Astrocyte of the cerebellum (primary cell): ENCODE measurements at regions not wholly inside any gene's neighbourhood (a gene's known extent, or its start where the extent isn't known, plus 50 kb on each side); places are given as distances from the start of the nearest gene placed in this dataset.

ENCODE experiments used
- DNase-seq: peaks from one replicate; pipeline ENCODE4 v3.0.0-alpha.2; 2011; ENCODE audit warnings: low read depth
- H3K4me3 ChIP-seq: 2 replicates; pipeline ENCODE4 v1.5.1; 2011; ENCODE audit warnings: mild to moderate bottlenecking, low read depth, low read length, moderate library complexity
- in situ Hi-C: cut with HindIII; loops from 2 replicates; pipeline ENCODE4 v1.10.0; 2017; ENCODE audit warnings: low sequenced_read_pairs
- TF ChIP-seq, protein P1 (sequence below): IDR thresholded peaks from 2 replicates; pipeline ENCODE4 v1.5.1; 2012; ENCODE audit warnings: low read length, low read depth, moderate library complexity, mild to moderate bottlenecking; ENCODE audit errors: missing control alignments

DNA sequence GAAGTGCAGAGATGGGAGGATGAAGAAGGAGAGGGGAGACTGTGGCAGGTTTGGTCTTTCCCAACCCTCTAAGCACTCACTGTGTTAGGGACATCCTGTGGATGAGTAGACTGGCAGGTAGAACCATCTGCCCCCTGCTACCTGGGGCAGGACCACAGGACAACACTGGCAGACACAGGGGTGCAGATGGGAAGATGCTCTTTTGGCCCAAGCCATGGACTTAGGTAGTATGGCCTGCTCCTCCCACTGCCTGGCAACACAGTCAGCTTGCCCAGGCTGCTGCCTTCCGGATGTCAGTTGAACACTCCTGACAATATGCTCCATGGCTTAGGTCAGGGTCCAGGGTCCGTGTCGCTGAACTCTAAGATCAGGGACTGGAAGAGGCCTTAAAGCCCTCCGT is 140.7 kb upstream of the NAV2 start:
- DNase-seq = no peak
- TF ChIP-seq, protein P1, sequence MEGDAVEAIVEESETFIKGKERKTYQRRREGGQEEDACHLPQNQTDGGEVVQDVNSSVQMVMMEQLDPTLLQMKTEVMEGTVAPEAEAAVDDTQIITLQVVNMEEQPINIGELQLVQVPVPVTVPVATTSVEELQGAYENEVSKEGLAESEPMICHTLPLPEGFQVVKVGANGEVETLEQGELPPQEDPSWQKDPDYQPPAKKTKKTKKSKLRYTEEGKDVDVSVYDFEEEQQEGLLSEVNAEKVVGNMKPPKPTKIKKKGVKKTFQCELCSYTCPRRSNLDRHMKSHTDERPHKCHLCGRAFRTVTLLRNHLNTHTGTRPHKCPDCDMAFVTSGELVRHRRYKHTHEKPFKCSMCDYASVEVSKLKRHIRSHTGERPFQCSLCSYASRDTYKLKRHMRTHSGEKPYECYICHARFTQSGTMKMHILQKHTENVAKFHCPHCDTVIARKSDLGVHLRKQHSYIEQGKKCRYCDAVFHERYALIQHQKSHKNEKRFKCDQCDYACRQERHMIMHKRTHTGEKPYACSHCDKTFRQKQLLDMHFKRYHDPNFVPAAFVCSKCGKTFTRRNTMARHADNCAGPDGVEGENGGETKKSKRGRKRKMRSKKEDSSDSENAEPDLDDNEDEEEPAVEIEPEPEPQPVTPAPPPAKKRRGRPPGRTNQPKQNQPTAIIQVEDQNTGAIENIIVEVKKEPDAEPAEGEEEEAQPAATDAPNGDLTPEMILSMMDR = no peak
- H3K4me3 ChIP-seq = no peak overlapping the region
- in situ Hi-C loops = loop anchor here (25.0 kb wide), 2 partner anchors 315 to 565 kb away; no protein-coding TSS in a partner anchor

DNA sequence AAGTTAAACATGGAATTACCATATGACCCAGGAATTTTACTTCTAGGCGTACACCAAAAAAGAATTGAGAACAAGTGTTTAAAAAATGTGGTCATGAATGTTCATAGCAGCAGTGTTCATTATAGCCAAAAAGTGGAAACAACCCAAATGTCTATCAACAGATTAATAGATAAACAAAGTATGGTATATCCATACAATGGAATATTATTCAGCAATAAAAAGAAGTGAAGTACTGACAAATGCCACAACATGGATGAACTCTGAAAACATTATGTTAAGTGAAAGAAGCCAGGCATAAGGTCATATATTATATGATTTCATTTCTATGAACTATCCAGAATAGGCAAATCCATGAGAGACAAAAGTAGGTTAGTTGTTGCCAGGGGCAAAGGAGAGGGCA is 141.7 kb upstream of the NAV2 start:
- TF ChIP-seq, protein P1 = no peak
- in situ Hi-C loops = loop anchor here (25.0 kb wide), 2 partner anchors 316 to 566 kb away; no protein-coding TSS in a partner anchor
- no peak for DNase-seq
- H3K4me3 ChIP-seq = no peak overlapping the region

DNA sequence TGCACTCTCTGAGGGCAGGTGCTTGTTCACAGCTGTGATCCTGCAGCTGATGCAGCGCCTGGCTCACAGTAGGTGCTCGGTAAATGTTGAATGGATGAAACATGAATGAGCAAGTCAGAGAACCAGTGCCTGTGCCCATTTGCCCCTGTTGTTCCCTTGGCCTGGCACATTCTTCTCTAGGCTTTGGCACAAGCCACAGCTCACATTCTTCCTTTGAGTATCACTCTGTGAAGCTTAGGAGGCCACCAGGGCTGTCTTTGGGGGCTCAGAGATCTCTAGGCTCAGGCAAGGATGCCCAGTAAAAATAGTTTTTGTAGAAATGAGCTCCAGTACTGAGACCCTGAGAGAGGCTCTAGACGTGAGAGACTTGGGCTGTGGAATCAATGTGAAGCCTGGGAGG is 144.6 kb upstream of the NAV2 start:
- H3K4me3 ChIP-seq = no peak overlapping the region
- TF ChIP-seq, protein P1 = no peak
- no peak for DNase-seq
- in situ Hi-C loops = loop anchor here (10.0 to 25.0 kb wide), 3 partner anchors 157 to 569 kb away; no protein-coding TSS in a partner anchor

DNA sequence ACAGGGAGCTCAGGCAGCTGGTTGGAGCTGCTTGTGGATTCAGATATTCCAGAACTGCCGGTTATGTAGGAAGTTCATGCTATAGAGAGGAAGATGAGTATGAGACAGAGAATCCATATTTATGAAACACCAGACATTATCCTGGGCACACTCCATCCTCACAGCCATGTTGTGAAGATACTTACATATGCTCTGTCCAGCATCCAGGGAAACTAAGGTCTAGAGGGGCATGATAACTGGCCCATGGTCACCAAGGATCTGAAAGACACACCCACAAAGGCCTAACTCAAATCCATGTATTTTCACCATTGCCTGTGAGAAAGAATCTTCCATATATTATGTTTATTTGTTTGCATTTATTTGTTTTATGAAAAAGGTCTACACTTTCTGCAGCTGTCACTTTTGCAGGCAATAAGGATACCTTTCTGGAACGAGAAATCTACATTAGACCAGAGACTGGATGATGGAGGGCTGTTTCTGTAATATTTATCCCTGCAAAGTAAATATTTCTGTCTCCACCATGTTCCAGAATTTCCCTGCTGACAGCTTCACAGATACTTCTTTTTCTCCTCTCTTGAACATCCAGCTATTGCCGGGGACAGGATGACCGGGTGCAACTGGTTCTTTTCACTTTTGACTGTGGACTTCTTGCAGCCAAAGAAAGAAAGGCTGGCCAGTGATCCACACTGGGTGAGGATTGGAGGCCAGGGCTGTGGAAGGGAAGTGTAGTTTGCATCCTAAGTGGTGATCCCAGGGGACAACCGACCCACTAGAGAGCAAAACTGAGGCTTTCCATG is 145.9 kb upstream of the NAV2 start:
- H3K4me3 ChIP-seq = no peak overlapping the region
- in situ Hi-C loops = loop anchor here (10.0 to 25.0 kb wide), 3 partner anchors 158 to 571 kb away; no protein-coding TSS in a partner anchor
- no peak for DNase-seq
- TF ChIP-seq, protein P1 = no peak

DNA sequence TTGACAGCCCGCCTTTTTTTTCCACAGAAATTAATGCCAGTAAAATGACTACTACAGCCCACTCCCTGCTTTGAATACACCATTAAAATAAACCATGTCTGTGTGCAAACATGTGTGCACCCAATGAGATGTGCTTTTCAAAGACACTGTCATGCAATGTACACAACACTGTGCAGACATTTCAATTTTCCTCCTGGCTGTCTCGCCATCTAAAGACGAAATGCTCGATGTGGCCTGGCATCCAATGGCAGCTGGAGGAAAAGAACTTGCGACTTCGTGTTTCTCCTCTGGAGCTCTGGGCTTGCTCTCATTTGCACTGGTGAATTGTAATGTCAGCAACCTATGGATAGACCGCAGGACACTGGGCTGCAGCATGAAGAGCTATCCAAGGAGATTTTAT is 147.0 kb upstream of the NAV2 start:
- no peak for DNase-seq
- in situ Hi-C loops = loop anchor here (10.0 to 25.0 kb wide), 3 partner anchors 159 to 572 kb away; no protein-coding TSS in a partner anchor
- TF ChIP-seq, protein P1 = no peak
- no peak overlapping the region for H3K4me3 ChIP-seq

DNA sequence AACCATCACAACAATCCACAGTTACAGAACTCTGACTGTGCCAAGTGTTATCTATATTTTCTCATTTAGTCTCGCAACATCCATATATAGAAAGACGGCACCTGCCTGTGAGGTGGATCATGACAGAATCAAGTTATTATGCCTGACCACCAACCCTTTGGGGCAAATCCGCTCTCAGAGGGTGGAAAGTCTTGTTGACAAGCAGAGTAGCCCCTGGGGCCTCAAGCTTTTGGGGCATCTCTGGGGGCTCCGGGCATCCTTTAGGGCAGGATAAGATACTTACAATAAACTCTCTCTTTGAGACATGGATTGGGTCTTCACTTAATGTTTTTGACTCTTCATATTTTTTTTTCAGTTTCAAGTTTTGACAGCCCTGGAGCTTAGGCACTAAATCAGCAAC is 150.5 kb upstream of the NAV2 start:
- TF ChIP-seq, protein P1 = no peak
- no peak for DNase-seq
- no peak overlapping the region for H3K4me3 ChIP-seq
- in situ Hi-C loops = loop anchor here (10.0 to 25.0 kb wide), 3 partner anchors 163 to 575 kb away; no protein-coding TSS in a partner anchor
